ENCODE measurements at regions not wholly inside any gene's neighbourhood (a gene's known extent, or its start where the extent isn't known, plus 50 kb on each side); places are given as distances from the start of the nearest gene placed in this dataset.

GRCh38 chr2:120860579-120860922 is 124.9 kb downstream of the GLI2 start:
- Histone ChIP-seq H3K9me3 (ENCODE audit: control insufficient read depth, low read length) (no peaks in the 10 kb centered on the region), H3K27me3 (ENCODE audit: control insufficient read depth, insufficient read depth, low read length) (peaks cover 3% of the 10 kb centered on the region), H3K36me3 (ENCODE audit: control insufficient read depth, insufficient read depth, low read length) (no peaks in the 10 kb centered on the region), H3K4me3 (ENCODE audit: low read length) (no peak overlapping the region), H3K9ac (ENCODE audit: low read length) (no peak overlapping the region), H3K4me1 (ENCODE audit: control insufficient read depth, insufficient read depth, low read length) (peaks cover 24% of the 10 kb centered on the region)

GRCh38 chr2:120861191-120861575 is 125.5 kb downstream of the GLI2 start:
- no peak overlapping the region for H3K9ac ChIP-seq (ENCODE audit: low read length)
- H3K27me3 ChIP-seq (ENCODE audit: control insufficient read depth, insufficient read depth, low read length): peaks cover 7% of the 10 kb centered on the region

GRCh38 chr2:120861576-120862191 is 126.0 kb downstream of the GLI2 start:
- Histone ChIP-seq H3K27me3 (ENCODE audit: control insufficient read depth, insufficient read depth, low read length) (peaks cover 12% of the 10 kb centered on the region), H3K9ac (ENCODE audit: low read length) (no peak overlapping the region), H3K4me3 (ENCODE audit: low read length) (no peak overlapping the region), H3K36me3 (ENCODE audit: control insufficient read depth, insufficient read depth, low read length) (no peaks in the 10 kb centered on the region), H3K9me3 (ENCODE audit: control insufficient read depth, low read length) (no peaks in the 10 kb centered on the region), H3K4me1 (ENCODE audit: control insufficient read depth, insufficient read depth, low read length) (peaks cover 24% of the 10 kb centered on the region)

More at GRCh38 chr2:120861191-120861575, 125.5 kb downstream of the GLI2 start:
- H3K4me1 ChIP-seq (ENCODE audit: control insufficient read depth, insufficient read depth, low read length): peaks cover 24% of the 10 kb centered on the region
- H3K36me3 ChIP-seq (ENCODE audit: control insufficient read depth, insufficient read depth, low read length): no peaks in the 10 kb centered on the region
- no peak overlapping the region for H3K4me3 ChIP-seq (ENCODE audit: low read length)
- no peaks in the 10 kb centered on the region for H3K9me3 ChIP-seq (ENCODE audit: control insufficient read depth, low read length)

- H3K4me3 ChIP-seq (ENCODE audit: low read length): no peak overlapping the region
- no peak overlapping the region for H3K9ac ChIP-seq (ENCODE audit: low read length)
- H3K4me1 ChIP-seq (ENCODE audit: control insufficient read depth, insufficient read depth, low read length): peaks cover 30% of the 10 kb centered on the region
- no peaks in the 10 kb centered on the region for H3K36me3 ChIP-seq (ENCODE audit: control insufficient read depth, insufficient read depth, low read length)
- H3K9me3 ChIP-seq (ENCODE audit: control insufficient read depth, low read length): no peaks in the 10 kb centered on the region
- H3K27me3 ChIP-seq (ENCODE audit: control insufficient read depth, insufficient read depth, low read length): peaks cover 18% of the 10 kb centered on the region
These were observed 126.8 kb downstream of the GLI2 start for GRCh38 chr2:120862201-120863060.

DNA sequence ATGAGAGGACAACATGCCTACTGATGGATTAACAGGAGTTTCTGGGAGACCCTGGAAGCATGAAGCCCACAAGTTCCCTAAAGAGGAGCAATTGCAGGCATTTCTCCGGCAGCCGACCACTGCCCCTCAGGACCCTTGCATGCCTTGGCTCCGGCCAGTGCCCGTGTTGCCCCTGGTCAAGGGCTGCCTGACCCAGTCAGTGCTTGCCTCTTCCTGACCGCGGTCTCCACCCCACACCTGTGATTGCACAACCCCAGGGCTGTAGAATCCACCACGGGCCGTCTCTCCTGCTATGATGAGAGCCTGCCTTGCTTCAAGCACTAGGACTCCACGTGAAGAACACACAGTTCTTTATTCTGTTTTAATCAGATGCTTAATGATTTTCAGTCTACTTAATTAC is 127.5 kb downstream of the GLI2 start:
- Histone ChIP-seq H3K27me3 (ENCODE audit: control insufficient read depth, insufficient read depth, low read length) (peaks cover 24% of the 10 kb centered on the region), H3K9me3 (ENCODE audit: control insufficient read depth, low read length) (no peaks in the 10 kb centered on the region), H3K4me1 (ENCODE audit: control insufficient read depth, insufficient read depth, low read length) (peaks cover 32% of the 10 kb centered on the region), H3K9ac (ENCODE audit: low read length) (no peak overlapping the region), H3K36me3 (ENCODE audit: control insufficient read depth, insufficient read depth, low read length) (no peaks in the 10 kb centered on the region), H3K4me3 (ENCODE audit: low read length) (no peak overlapping the region)

DNA sequence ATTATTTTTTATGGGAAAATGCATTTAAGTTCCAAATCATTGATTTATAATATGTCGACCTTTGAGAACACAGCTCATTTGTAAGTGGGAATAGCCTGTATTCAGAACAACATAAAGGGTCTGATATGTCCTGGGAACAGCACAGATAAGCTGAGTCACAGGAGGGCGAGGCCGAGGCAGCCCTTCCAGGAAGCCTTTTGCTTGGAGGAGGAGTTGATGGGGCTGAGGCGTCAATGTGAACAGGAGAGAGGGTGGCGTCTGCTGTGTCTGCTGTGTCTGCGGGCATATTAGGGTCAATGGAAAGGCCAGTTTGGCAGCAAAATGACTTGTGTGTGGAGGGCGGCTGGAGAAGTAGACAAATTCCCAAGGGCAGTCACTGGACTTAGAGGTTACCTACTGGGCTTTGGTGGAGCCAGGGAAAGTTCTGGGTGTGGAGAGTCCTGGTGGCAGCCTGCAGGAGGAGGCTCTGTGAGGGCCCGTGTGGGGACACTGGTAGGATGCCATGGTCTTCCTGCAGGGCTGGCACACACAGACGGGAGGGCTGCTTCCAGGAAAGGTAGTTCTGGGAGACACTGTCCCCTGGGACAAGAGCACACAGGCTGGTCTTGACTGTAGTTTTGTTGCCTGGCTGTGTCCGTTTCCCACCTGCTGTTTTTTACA is 128.1 kb downstream of the GLI2 start:
- H3K36me3 ChIP-seq (ENCODE audit: control insufficient read depth, insufficient read depth, low read length): no peaks in the 10 kb centered on the region
- H3K27me3 ChIP-seq (ENCODE audit: control insufficient read depth, insufficient read depth, low read length): peaks cover 25% of the 10 kb centered on the region
- no peak overlapping the region for H3K4me3 ChIP-seq (ENCODE audit: low read length)
- peaks cover 32% of the 10 kb centered on the region for H3K4me1 ChIP-seq (ENCODE audit: control insufficient read depth, insufficient read depth, low read length)
- no peak overlapping the region for H3K9ac ChIP-seq (ENCODE audit: low read length)
- no peaks in the 10 kb centered on the region for H3K9me3 ChIP-seq (ENCODE audit: control insufficient read depth, low read length)

DNA sequence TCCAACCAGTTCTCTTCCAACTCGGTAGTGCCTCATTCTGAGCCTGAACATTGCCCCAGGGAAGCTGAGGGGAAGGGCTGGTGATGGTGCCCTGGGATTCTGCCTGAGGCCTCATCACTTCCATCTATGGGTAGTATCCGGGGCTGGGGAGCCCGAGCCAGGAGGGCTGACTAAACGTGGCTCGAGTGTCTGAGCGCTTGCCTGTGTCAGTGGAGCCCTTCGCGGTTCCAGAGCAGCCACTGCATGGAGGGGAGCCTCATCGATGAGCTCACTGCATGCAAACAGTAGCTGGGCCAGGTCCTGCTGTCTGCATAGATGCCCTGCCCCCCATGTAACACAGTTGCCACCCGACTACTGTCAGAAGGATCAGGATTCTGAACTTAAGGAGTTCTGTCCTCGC is 129.3 kb downstream of the GLI2 start:
- no peaks in the 10 kb centered on the region for H3K9me3 ChIP-seq (ENCODE audit: control insufficient read depth, low read length)
- H3K4me3 ChIP-seq (ENCODE audit: low read length): no peak overlapping the region
- H3K27me3 ChIP-seq (ENCODE audit: control insufficient read depth, insufficient read depth, low read length): peaks cover 28% of the 10 kb centered on the region
- no peaks in the 10 kb centered on the region for H3K36me3 ChIP-seq (ENCODE audit: control insufficient read depth, insufficient read depth, low read length)
- H3K9ac ChIP-seq (ENCODE audit: low read length): no peak overlapping the region
- peaks cover 32% of the 10 kb centered on the region for H3K4me1 ChIP-seq (ENCODE audit: control insufficient read depth, insufficient read depth, low read length)

DNA sequence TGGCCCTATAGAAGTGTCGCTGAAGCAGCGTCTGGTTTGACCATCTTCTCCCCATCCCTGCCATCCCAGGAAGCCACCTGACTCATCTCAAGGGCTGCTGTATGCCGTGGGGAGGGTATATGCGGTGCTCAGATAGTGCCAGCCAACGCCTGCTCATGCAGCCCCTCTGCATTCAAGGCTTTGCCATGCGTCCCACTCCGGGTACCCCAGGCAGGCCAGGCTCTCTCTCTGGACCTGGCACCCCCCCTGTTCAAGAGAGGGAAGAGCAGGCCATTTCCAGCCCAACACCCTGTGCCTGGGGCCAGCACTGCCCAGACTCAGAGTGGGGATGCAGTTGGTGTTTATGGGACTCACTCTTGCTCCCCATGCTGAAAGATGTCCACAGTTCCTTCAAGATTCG is 130.0 kb downstream of the GLI2 start:
- Histone ChIP-seq H3K9ac (ENCODE audit: low read length) (no peak overlapping the region), H3K36me3 (ENCODE audit: control insufficient read depth, insufficient read depth, low read length) (no peaks in the 10 kb centered on the region), H3K9me3 (ENCODE audit: control insufficient read depth, low read length) (no peaks in the 10 kb centered on the region), H3K4me1 (ENCODE audit: control insufficient read depth, insufficient read depth, low read length) (peaks cover 32% of the 10 kb centered on the region), H3K27me3 (ENCODE audit: control insufficient read depth, insufficient read depth, low read length) (peaks cover 28% of the 10 kb centered on the region), H3K4me3 (ENCODE audit: low read length) (no peak overlapping the region)

GRCh38 chr2:120866071-120866470 is 130.4 kb downstream of the GLI2 start:
- Histone ChIP-seq H3K36me3 (ENCODE audit: control insufficient read depth, insufficient read depth, low read length) (no peaks in the 10 kb centered on the region), H3K27me3 (ENCODE audit: control insufficient read depth, insufficient read depth, low read length) (peaks cover 28% of the 10 kb centered on the region), H3K4me3 (ENCODE audit: low read length) (no peak overlapping the region), H3K4me1 (ENCODE audit: control insufficient read depth, insufficient read depth, low read length) (peaks cover 32% of the 10 kb centered on the region), H3K9ac (ENCODE audit: low read length) (no peak overlapping the region), H3K9me3 (ENCODE audit: control insufficient read depth, low read length) (no peaks in the 10 kb centered on the region)

- no peak overlapping the region for H3K9ac ChIP-seq (ENCODE audit: low read length)
- peaks cover 28% of the 10 kb centered on the region for H3K27me3 ChIP-seq (ENCODE audit: control insufficient read depth, insufficient read depth, low read length)
- no peaks in the 10 kb centered on the region for H3K36me3 ChIP-seq (ENCODE audit: control insufficient read depth, insufficient read depth, low read length)
- H3K9me3 ChIP-seq (ENCODE audit: control insufficient read depth, low read length): no peaks in the 10 kb centered on the region
- peaks cover 32% of the 10 kb centered on the region for H3K4me1 ChIP-seq (ENCODE audit: control insufficient read depth, insufficient read depth, low read length)
- no peak overlapping the region for H3K4me3 ChIP-seq (ENCODE audit: low read length)
These were observed 130.9 kb downstream of the GLI2 start for GRCh38 chr2:120866483-120867140.

DNA sequence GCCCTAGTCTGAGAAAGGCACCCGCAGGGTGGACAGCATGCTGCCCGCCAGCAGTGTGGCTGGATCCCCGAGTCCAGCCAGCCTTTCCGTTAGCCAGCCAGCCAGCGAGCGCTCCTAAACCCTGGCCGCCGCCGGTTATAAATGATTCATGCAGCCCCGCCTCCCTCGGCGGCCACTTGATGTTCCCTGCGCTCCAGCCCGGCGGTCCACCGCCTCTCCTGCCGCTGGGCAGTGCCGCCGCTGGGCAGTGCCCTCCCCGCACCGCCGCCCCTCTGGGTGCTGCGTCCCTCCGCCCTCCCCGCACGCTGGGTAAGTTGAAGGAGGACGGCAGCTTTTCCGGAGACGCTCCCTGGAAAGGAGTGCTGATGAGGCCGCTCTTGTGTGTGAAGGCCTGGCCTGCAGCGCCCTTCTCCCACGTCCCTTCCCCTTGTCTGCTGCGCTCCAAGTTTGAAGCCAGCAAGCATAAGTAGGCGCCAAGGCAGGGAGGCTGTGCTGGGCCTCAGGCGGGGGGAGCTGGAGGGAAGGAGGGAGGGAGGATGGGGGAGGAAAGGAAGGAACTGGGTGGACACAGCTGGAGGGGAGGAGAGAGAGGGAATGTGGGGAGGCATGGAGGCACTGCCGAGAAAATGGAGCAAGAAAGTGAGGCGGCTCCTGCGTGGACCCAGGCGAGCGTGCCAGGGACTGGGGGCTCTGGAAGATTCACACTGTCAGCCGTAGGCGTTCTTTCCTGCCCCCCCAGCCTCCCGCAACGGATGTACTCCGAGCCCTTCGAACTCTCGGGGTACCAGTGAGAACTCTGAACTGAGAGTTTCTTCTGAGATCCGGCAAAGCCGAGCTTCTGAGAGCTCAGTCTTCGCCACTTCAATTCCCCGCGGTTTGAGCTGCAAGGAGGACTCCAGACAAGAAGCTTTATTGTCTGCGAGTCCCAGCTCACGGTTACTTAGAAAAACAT is 131.9 kb downstream of the GLI2 start:
- Histone ChIP-seq H3K4me1 (ENCODE audit: control insufficient read depth, insufficient read depth, low read length) (peaks cover 30% of the 10 kb centered on the region), H3K9me3 (ENCODE audit: control insufficient read depth, low read length) (no peaks in the 10 kb centered on the region), H3K4me3 (ENCODE audit: low read length) (no peak overlapping the region), H3K9ac (ENCODE audit: low read length) (no peak overlapping the region), H3K36me3 (ENCODE audit: control insufficient read depth, insufficient read depth, low read length) (no peaks in the 10 kb centered on the region), H3K27me3 (ENCODE audit: control insufficient read depth, insufficient read depth, low read length) (peaks cover 34% of the 10 kb centered on the region)

Data from mucosa of stomach (tissue), 1 donor.